OCI-LY1 (cell line): ENCODE measurements at regions not wholly inside any gene's neighbourhood (a gene's known extent, or its start where the extent isn't known, plus 50 kb on each side); places are given as distances from the start of the nearest gene placed in this dataset.

ENCODE experiments used
- EZH2 ChIP-seq: fragments of 200-600 bp; sonication (generic), shearing (Covaris generic); IDR thresholded peaks from 2 replicates; pipeline ENCODE4 v1.8.0; 2017; ENCODE audit warnings: borderline replicate concordance, mixed run types, mild to moderate bottlenecking, antibody characterized with exemption, low read length, moderate library complexity, mixed read lengths
- TF ChIP-seq, protein P1 (sequence below): fragments of 200-600 bp; sonication (generic), shearing (Covaris generic); IDR thresholded peaks from 2 replicates; pipeline ENCODE4 v1.5.1; 2017; ENCODE audit warnings: mild to moderate bottlenecking, antibody characterized with exemption, low read length, moderate library complexity, mixed read lengths

DNA sequence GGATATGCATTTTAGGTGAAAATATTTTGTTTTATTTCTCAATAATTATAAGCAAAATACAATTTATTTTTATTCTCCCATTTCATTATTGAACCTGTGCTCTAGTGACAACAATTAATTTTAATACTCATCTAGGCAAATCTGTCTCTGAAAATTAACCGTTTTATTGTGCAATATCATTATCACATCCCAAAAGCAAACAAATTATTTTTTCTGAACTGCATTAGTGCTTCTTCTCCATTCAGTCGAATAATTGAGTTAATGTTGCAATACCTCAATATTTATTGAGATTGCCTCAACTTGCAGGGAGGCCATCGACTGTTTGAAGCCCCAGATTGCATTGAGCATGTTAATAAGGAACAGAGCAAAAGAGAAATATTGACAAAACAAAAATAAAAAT lies 303.2 kb upstream of the LRFN5 start:
- TF ChIP-seq, protein P1, sequence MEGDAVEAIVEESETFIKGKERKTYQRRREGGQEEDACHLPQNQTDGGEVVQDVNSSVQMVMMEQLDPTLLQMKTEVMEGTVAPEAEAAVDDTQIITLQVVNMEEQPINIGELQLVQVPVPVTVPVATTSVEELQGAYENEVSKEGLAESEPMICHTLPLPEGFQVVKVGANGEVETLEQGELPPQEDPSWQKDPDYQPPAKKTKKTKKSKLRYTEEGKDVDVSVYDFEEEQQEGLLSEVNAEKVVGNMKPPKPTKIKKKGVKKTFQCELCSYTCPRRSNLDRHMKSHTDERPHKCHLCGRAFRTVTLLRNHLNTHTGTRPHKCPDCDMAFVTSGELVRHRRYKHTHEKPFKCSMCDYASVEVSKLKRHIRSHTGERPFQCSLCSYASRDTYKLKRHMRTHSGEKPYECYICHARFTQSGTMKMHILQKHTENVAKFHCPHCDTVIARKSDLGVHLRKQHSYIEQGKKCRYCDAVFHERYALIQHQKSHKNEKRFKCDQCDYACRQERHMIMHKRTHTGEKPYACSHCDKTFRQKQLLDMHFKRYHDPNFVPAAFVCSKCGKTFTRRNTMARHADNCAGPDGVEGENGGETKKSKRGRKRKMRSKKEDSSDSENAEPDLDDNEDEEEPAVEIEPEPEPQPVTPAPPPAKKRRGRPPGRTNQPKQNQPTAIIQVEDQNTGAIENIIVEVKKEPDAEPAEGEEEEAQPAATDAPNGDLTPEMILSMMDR, result no peak
- no peak for TF ChIP-seq EZH2
